IgD-negative memory B cell (primary cell): ENCODE measurements at regions not wholly inside any gene's neighbourhood (a gene's known extent, or its start where the extent isn't known, plus 50 kb on each side); places are given as distances from the start of the nearest gene placed in this dataset.

Source experiments
- H3K27ac Mint-ChIP-seq, 3 donors: one replicate each; pipeline ENCODE4 v1.8.0; 2020 to 2022; ENCODE audit warnings: mild to moderate bottlenecking in 3 of 3, mixed read lengths in 3 of 3, moderate library complexity in 1 of 3
- H3K27me3 Mint-ChIP-seq: one replicate; pipeline ENCODE4 v1.8.0; 2021; ENCODE audit warnings: mixed read lengths
- H3K36me3 Mint-ChIP-seq: one replicate; pipeline ENCODE4 v1.8.0; 2020; ENCODE audit warnings: mild to moderate bottlenecking, mixed read lengths
- H3K4me1 Mint-ChIP-seq, 3 donors: one replicate each; pipeline ENCODE4 v1.8.0; 2020 to 2022; ENCODE audit warnings: mixed read lengths in 3 of 3, mild to moderate bottlenecking in 1 of 3
- H3K4me3 Mint-ChIP-seq, 4 donors: one replicate each; pipeline ENCODE4 v1.8.0; 2020 to 2022; ENCODE audit warnings: mild to moderate bottlenecking in 4 of 4, mixed read lengths in 4 of 4, moderate library complexity in 3 of 4
- H3K9me3 Mint-ChIP-seq, 3 donors: one replicate each; pipeline ENCODE4 v1.8.0; 2020 to 2021; ENCODE audit warnings: mixed read lengths in 3 of 3, mild to moderate bottlenecking in 1 of 3

DNA sequence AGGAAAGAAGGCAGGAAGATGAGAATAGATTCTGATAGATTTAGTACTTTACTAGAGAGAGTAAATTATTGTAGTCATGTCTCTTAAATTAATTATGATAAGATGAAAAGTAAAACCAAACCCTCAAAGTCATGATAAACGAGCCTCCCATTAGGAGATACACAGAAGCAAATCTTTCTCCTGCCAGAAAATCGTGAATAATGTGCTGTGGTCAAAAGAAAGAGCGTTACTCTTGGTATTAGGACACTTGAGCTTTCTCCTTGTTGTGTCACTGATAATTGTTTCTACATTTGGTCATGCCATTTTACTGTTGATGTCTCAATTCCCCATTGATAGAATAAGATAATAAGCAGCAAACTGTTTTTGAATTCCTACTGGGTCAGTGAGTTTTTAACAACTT, 562.8 kb upstream of the TLE4 start:
- Mint-ChIP-seq H3K27me3 (no peaks in the 10 kb centered on the region), H3K36me3 (peaks cover 2% of the 10 kb centered on the region), H3K4me3 (no peak overlapping the region), H3K4me1 (peaks cover 10 to 20% (median 16%) of the 10 kb centered on the region in 3 donors), H3K27ac (no peak overlapping the region), H3K9me3 (peaks cover 0 to 2% (median 0%) of the 10 kb centered on the region in 3 donors)

DNA sequence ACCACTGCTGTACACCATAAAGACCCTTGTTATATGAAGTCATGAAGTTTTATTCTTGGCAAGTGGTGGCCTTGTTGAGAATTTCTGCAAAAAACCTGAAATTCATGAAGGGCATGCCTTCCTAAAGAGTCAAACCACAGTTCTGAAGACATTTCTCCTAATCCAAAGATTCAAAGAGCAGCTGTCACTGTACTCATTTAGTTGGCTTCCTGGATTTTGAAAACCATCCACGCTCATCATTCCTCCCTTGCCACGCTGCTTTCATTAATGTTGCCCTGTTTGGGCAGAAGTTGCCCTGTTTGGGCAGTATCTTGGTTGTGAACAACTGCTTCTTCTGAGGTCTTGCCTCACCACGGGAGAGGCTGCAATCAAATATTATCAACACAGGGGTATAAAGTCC, 560.3 kb upstream of the TLE4 start:
- Mint-ChIP-seq H3K4me1 (peaks cover 9 to 20% (median 16%) of the 10 kb centered on the region in 3 donors), H3K27ac (no peak overlapping the region), H3K4me3 (no peak overlapping the region), H3K36me3 (no peaks in the 10 kb centered on the region), H3K9me3 (no peaks in the 10 kb centered on the region), H3K27me3 (no peaks in the 10 kb centered on the region)

DNA sequence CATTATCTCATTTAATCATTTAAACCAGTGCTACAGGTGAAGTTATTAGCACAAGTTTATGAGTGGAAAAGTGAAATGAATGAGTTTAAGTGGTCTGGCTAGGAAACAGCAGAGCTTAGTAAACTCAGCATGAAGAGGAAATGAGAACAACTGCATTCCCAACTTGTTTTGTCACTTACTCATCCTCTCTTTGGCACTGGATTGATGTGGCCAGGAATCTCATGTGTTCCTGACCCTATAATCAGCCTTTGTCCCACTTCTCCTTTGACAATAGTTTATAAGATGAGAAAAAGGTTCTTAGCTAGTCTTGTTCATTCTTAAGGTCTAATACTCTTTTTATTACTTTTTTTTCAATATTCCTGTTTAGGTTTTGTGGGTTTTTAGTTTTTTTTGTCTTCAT, 559.2 kb upstream of the TLE4 start:
- Mint-ChIP-seq H3K4me3 (no peak overlapping the region), H3K4me1 (peaks cover 9 to 11% (median 9%) of the 10 kb centered on the region in 3 donors), H3K9me3 (no peaks in the 10 kb centered on the region), H3K36me3 (no peaks in the 10 kb centered on the region), H3K27me3 (no peaks in the 10 kb centered on the region), H3K27ac (no peak overlapping the region)

GRCh38 chr9:79013715-79014610, 557.8 kb upstream of the TLE4 start:
- Mint-ChIP-seq H3K4me1 (peaks cover 0 to 2% (median 1%) of the 10 kb centered on the region in 3 donors), H3K4me3 (no peak overlapping the region), H3K27me3 (no peaks in the 10 kb centered on the region), H3K36me3 (no peaks in the 10 kb centered on the region), H3K27ac (no peak overlapping the region), H3K9me3 (peaks cover 0 to 2% (median 0%) of the 10 kb centered on the region in 3 donors)

DNA sequence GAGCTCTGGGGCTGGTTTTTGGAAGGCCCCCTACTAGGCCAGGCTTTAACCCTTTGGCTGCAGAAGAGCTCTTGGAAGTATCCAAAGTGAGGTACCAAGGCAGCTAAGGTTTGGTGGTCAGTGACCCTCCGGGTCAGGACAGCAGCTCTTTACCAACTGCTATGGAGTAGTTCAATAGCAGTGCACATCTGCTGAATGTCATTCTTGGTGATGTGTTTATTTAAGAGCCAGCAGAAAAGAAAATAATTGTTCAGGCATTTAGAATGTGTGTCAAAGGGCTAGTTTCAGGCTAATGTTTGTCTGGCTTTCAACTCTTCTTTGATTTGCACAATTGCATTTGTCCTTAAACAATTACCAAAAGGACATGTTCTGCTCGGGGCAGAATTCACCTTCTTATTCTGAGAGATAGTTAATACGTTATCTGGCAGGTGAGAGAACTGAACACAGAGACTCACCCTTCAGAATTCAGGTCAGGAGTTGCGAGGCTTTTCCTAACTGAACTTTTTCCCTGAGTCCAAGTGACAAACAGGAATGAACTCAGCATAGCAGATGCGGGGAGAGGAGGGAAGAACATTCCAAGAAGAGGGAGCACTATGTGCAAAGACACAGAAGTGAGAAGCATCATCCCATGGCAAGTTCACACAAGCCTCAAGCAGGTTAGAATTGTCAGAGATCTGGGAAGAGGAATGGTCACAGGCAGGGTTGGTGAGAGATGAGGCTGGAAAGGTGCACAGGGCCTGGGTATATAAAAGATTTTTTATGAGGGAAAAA, 556.7 kb upstream of the TLE4 start:
- H3K27ac Mint-ChIP-seq, result no peak overlapping the region
- H3K27me3 Mint-ChIP-seq, result no peaks in the 10 kb centered on the region
- H3K4me1 Mint-ChIP-seq, result peaks cover 0 to 1% (median 0%) of the 10 kb centered on the region in 3 donors
- no peak overlapping the region for H3K4me3 Mint-ChIP-seq
- H3K9me3 Mint-ChIP-seq, result peaks cover 0 to 2% (median 0%) of the 10 kb centered on the region in 3 donors
- H3K36me3 Mint-ChIP-seq, result no peaks in the 10 kb centered on the region

DNA sequence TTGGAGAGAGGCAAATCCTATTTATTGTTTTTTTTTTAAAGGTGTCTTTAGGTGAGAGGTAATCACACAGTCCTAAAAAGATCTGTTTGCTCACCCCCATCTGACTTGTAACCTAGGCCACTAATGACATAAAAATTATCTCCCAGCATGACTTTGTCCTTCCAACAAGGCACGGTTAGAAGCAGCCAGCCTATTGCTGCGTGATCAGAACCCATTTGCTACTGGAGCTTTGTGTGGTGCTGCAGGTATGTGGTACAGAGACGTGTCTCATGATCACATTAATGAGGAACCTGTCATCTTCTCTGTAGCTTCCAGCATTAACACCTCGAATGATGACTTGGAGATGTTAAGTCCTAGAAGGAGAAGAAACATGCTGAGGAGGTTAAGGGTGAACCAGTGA, 555.8 kb upstream of the TLE4 start:
- Mint-ChIP-seq H3K36me3 (no peaks in the 10 kb centered on the region), H3K9me3 (peaks cover 0 to 2% (median 0%) of the 10 kb centered on the region in 3 donors)

DNA sequence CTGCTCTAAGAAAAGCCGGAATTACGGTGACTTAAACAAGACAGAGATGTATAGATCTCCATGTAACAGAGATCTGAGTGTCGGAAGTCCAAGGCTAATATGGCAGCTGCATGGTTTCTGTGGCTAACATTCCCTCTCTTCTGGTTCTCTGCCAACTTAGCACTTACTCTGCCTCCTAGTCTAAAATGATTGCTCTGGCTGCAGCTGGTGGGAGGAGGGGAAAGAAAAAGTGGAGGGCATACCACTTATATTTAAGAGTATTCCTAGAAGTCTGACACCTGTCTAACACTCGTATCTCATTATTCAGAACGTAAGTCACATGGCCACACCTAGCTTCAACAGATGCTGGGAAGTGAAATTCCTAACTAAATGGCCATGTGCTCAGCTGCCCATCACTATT, 551.5 kb upstream of the TLE4 start:
- Mint-ChIP-seq H3K27ac (no peak overlapping the region), H3K4me3 (no peak overlapping the region)

More for the DNA sequence above, 555.8 kb upstream of the TLE4 start:
- H3K4me3 Mint-ChIP-seq, result no peak overlapping the region
- H3K27me3 Mint-ChIP-seq, result no peaks in the 10 kb centered on the region
- H3K27ac Mint-ChIP-seq, result no peak overlapping the region
- H3K4me1 Mint-ChIP-seq, result peaks cover 0 to 1% (median 0%) of the 10 kb centered on the region in 3 donors

DNA sequence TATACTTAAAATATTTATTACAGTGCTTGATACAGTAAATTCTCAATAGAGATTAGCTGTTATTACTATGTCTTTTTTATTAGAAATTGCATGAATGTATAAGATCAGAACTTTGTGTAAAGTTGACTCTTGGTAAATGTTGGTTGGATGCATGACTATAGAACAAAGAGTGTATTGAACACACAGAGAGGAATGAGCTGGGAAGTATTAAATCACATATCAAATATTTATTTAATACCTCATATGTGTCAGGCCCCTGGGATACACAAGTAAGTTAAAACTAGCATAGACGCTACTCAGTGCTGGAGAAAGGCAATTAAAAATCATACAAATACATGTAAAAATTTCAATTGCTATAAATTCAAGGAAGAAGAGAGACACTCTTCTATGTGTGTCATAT, 550.7 kb upstream of the TLE4 start:
- Mint-ChIP-seq H3K36me3 (no peaks in the 10 kb centered on the region), H3K4me1 (peaks cover under 1 to 2% (median under 1%) of the 10 kb centered on the region in 3 donors), H3K27ac (no peak overlapping the region), H3K4me3 (no peak overlapping the region), H3K9me3 (peaks cover 0 to 2% (median 0%) of the 10 kb centered on the region in 3 donors), H3K27me3 (peaks cover 2% of the 10 kb centered on the region)

More for the DNA sequence above, 551.5 kb upstream of the TLE4 start:
- H3K27me3 Mint-ChIP-seq, result peaks cover 2% of the 10 kb centered on the region
- H3K9me3 Mint-ChIP-seq, result peaks cover 0 to 2% (median 0%) of the 10 kb centered on the region in 3 donors
- H3K4me1 Mint-ChIP-seq, result no peaks in the 10 kb centered on the region
- H3K36me3 Mint-ChIP-seq, result no peaks in the 10 kb centered on the region

- Mint-ChIP-seq H3K9me3 (no peaks in the 10 kb centered on the region), H3K4me3 (no peak overlapping the region), H3K27ac (no peak overlapping the region), H3K4me1 (peaks cover 5 to 12% (median 6%) of the 10 kb centered on the region in 3 donors), H3K36me3 (no peaks in the 10 kb centered on the region), H3K27me3 (peaks cover 2% of the 10 kb centered on the region)
Measured at GRCh38 chr9:79023134-79023580, 548.6 kb upstream of the TLE4 start.

DNA sequence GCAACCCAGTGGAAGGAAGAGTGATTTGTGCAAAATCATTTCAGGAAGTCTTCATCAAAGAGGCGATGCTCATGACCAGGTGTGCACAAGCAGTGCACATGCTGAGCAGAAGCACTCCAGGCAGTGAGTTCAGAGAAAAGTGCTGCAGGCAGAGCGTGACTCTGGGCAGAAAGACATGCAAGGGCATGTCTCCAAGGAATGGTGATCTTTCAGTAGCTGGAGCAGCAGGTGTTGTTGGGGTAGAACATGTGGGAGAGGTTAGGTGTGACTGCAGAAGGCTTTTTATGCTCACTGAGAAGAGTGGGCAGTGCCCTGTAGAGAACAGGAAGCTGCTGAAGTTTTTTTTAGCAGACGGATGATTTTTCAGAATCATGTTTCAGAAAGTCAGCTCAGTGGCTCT, 545.4 kb upstream of the TLE4 start:
- H3K4me1 Mint-ChIP-seq, result peaks cover 5 to 12% (median 6%) of the 10 kb centered on the region in 3 donors
- H3K27me3 Mint-ChIP-seq, result peaks cover 2% of the 10 kb centered on the region
- H3K4me3 Mint-ChIP-seq, result peak overlapping the region in 1 of 4 donors; percentile 3
- H3K9me3 Mint-ChIP-seq, result no peaks in the 10 kb centered on the region
- no peaks in the 10 kb centered on the region for H3K36me3 Mint-ChIP-seq
- H3K27ac Mint-ChIP-seq, result no peak overlapping the region

- H3K27me3 Mint-ChIP-seq, result peaks cover 2% of the 10 kb centered on the region
Measured at GRCh38 chr9:79028101-79028500, 543.7 kb upstream of the TLE4 start.

GRCh38 chr9:79034583-79034982, 537.2 kb upstream of the TLE4 start:
- Mint-ChIP-seq H3K4me3 (peak overlapping the region in 1 of 4 donors; percentile 24), H3K4me1 (peaks cover 10 to 17% (median 12%) of the 10 kb centered on the region in 3 donors), H3K9me3 (peaks cover 0 to 6% (median 0%) of the 10 kb centered on the region in 3 donors), H3K36me3 (peaks cover 3% of the 10 kb centered on the region), H3K27ac (no peak overlapping the region), H3K27me3 (no peaks in the 10 kb centered on the region)

More at GRCh38 chr9:79028101-79028500, 543.7 kb upstream of the TLE4 start:
- no peak overlapping the region for H3K4me3 Mint-ChIP-seq
- H3K36me3 Mint-ChIP-seq, result no peaks in the 10 kb centered on the region
- H3K9me3 Mint-ChIP-seq, result no peaks in the 10 kb centered on the region
- H3K27ac Mint-ChIP-seq, result no peak overlapping the region
- H3K4me1 Mint-ChIP-seq, result peaks cover 5 to 12% (median 6%) of the 10 kb centered on the region in 3 donors

DNA sequence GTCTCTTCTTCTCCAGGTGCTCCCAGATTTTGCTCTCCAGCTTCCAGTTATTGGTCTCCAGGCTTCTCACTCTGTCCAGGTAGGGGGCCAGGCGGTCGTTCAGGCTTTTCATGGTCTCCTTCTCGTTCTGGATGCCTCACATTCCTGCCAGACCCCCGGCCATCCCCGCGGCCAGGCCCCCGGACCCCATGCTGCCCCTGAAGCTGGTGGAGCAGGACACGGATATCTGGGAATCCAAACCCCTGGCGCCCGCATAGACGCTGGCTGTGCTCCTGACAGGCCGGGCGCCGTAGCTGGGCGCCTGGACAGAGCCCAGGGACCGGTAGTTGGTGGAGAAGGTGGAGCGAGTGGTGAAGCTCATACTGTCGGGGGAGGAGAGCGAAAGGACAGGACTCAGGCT, 534.4 kb upstream of the TLE4 start:
- H3K4me1 Mint-ChIP-seq, result peaks cover 10 to 17% (median 12%) of the 10 kb centered on the region in 3 donors
- peaks cover 0 to 6% (median 0%) of the 10 kb centered on the region in 3 donors for H3K9me3 Mint-ChIP-seq
- no peak overlapping the region for H3K4me3 Mint-ChIP-seq

DNA sequence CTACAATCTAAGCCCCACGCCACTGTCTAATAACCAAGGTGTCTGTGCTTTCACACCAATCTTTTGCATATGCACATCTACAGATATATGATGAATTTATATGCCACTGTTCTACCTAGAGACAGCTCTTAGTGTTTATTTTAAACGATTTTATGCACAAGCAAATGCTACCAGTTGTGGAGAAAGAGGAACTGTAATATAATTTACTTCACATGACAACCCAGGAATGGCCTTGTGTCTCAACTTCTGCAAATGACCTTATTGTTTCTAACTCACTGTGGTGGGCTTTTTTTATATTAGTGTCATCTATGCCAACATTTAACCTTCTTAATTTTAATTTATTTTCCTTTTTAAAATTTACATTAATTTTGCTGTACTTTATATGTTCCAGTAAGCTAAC, 531.1 kb upstream of the TLE4 start:
- H3K4me3 Mint-ChIP-seq, result no peak overlapping the region
- no peak overlapping the region for H3K27ac Mint-ChIP-seq
- peaks cover 0 to 3% (median 2%) of the 10 kb centered on the region in 3 donors for H3K4me1 Mint-ChIP-seq
- H3K9me3 Mint-ChIP-seq, result peaks cover 0 to 1% (median 0%) of the 10 kb centered on the region in 3 donors
- H3K36me3 Mint-ChIP-seq, result peaks cover 3% of the 10 kb centered on the region
- peaks cover 2% of the 10 kb centered on the region for H3K27me3 Mint-ChIP-seq

More for the DNA sequence above, 534.4 kb upstream of the TLE4 start:
- Mint-ChIP-seq H3K27ac (no peak overlapping the region), H3K27me3 (no peaks in the 10 kb centered on the region), H3K36me3 (peaks cover 3% of the 10 kb centered on the region)

GRCh38 chr9:79041266-79041665, 530.5 kb upstream of the TLE4 start:
- H3K27me3 Mint-ChIP-seq, result peaks cover 2% of the 10 kb centered on the region
- no peak overlapping the region for H3K27ac Mint-ChIP-seq
- H3K4me1 Mint-ChIP-seq, result peaks cover 0 to 3% (median under 1%) of the 10 kb centered on the region in 3 donors
- H3K4me3 Mint-ChIP-seq, result no peak overlapping the region
- peaks cover 0 to 1% (median 0%) of the 10 kb centered on the region in 3 donors for H3K9me3 Mint-ChIP-seq
- peaks cover 3% of the 10 kb centered on the region for H3K36me3 Mint-ChIP-seq
